Fibroblast of lung (primary cell): ENCODE measurements at regions not wholly inside any gene's neighbourhood (a gene's known extent, or its start where the extent isn't known, plus 50 kb on each side); places are given as distances from the start of the nearest gene placed in this dataset.

ENCODE experiments used
- DNase-seq, 2 donors: peaks; one replicate each; pipeline versions ENCODE4 v3.0.0 to v3.0.0-alpha.2; 2010; ENCODE audit warnings: low read depth in 2 of 2
- H2AFZ ChIP-seq: 2 replicates; pipeline ENCODE4 v1.5.1; 2012; ENCODE audit warnings: low read length, control low read depth, inconsistent platforms
- H3K27ac ChIP-seq: 2 replicates; pipeline ENCODE4 v1.5.1; 2011; ENCODE audit warnings: low read length, control low read depth; ENCODE audit not compliant: insufficient read depth
- H3K27me3 ChIP-seq: 2 replicates; pipeline ENCODE4 v1.5.1; 2011; ENCODE audit warnings: mild to moderate bottlenecking, low read length; ENCODE audit not compliant: control insufficient read depth, insufficient read depth
- H3K36me3 ChIP-seq: 2 replicates; pipeline ENCODE4 v1.5.1; 2011; ENCODE audit warnings: low read length; ENCODE audit not compliant: control insufficient read depth, insufficient read depth
- H3K4me1 ChIP-seq: 2 replicates; pipeline ENCODE4 v1.5.1; 2011; ENCODE audit warnings: low read length; ENCODE audit not compliant: control insufficient read depth, insufficient read depth; ENCODE audit errors: extremely low read depth
- H3K4me2 ChIP-seq: 2 replicates; pipeline ENCODE4 v1.5.1; 2011; ENCODE audit warnings: low read length, control low read depth; ENCODE audit not compliant: insufficient read depth; ENCODE audit errors: extremely low read depth
- H3K4me3 ChIP-seq, 4 experiments: fragments of 200-600 bp in 1 of 4; sonication (generic) in 1 of 4; replicated peaks in 1 of 4; 2 replicates each; pipeline ENCODE4 v1.5.1; 2011 to 2016; ENCODE audit warnings: low read length in 4 of 4, low read depth in 3 of 4, mild to moderate bottlenecking in 3 of 4, control low read depth in 2 of 4, inconsistent platforms in 1 of 4, mixed read lengths in 1 of 4; ENCODE audit not compliant: insufficient read depth in 1 of 4; ENCODE audit errors: control extremely low read depth in 1 of 4
- H3K79me2 ChIP-seq: 2 replicates; pipeline ENCODE4 v1.5.1; 2012; ENCODE audit warnings: mild to moderate bottlenecking, low read length, inconsistent platforms; ENCODE audit not compliant: control insufficient read depth, insufficient read depth
- H3K9ac ChIP-seq: 2 replicates; pipeline ENCODE4 v1.5.1; 2011; ENCODE audit warnings: mild to moderate bottlenecking, low read length, control low read depth; ENCODE audit not compliant: insufficient read depth
- H3K9me3 ChIP-seq: 2 replicates; pipeline ENCODE4 v1.5.1; 2012; ENCODE audit warnings: low read depth, low read length; ENCODE audit not compliant: control insufficient read depth, insufficient read depth
- H4K20me1 ChIP-seq: 2 replicates; pipeline ENCODE4 v1.5.1; 2011; ENCODE audit warnings: low read length; ENCODE audit not compliant: control insufficient read depth, insufficient read depth; ENCODE audit errors: extremely low read depth
- CTCF ChIP-seq, 2 donors: IDR thresholded peaks in 1 of 2; conservative IDR thresholded peaks in 1 of 2; 1 replicate in 1 of 2; 2 replicates in 1 of 2; pipeline ENCODE4 v1.5.1; 2011 to 2012; ENCODE audit warnings: low read length in 2 of 2, control low read depth in 1 of 2, inconsistent platforms in 1 of 2, low read depth in 1 of 2, mild to moderate bottlenecking in 1 of 2
- EZH2 ChIP-seq: IDR thresholded peaks from 2 replicates; pipeline ENCODE4 v1.5.1; 2012; ENCODE audit warnings: low read length, control low read depth, mild to moderate bottlenecking; ENCODE audit errors: missing control alignments

- no peak for DNase-seq
- Histone ChIP-seq H3K27ac (no peak overlapping the region), H3K36me3 (no peaks in the 10 kb centered on the region), H4K20me1 (no peaks in the 10 kb centered on the region), H3K9me3 (no peaks in the 10 kb centered on the region), H2AFZ (no peak overlapping the region), H3K79me2 (no peaks in the 10 kb centered on the region), H3K27me3 (no peaks in the 10 kb centered on the region), H3K4me2 (no peak overlapping the region), H3K9ac (no peak overlapping the region), H3K4me1 (no peaks in the 10 kb centered on the region), H3K4me3 (no peak overlapping the region)
- TF ChIP-seq CTCF (conservative IDR thresholded peaks at IDR 0.05 in 1 of 2, IDR thresholded peaks at IDR 0.05 in 1 of 2; ENCODE audit: low read depth in 1 of 2, low read length in 2 of 2) (no peak), EZH2 (no peak)
Observed at GRCh38 chr5:4361753-4362152, 766.1 kb downstream of the IRX1 start.

GRCh38 chr5:4362411-4362810, 766.8 kb downstream of the IRX1 start:
- no peak overlapping the region for H3K27ac ChIP-seq
- no peak for DNase-seq
- H3K4me2 ChIP-seq: no peak overlapping the region
- no peaks in the 10 kb centered on the region for H3K36me3 ChIP-seq
- no peaks in the 10 kb centered on the region for H3K4me1 ChIP-seq
- H4K20me1 ChIP-seq: no peaks in the 10 kb centered on the region
- TF ChIP-seq CTCF (conservative IDR thresholded peaks at IDR 0.05 in 1 of 2, IDR thresholded peaks at IDR 0.05 in 1 of 2; ENCODE audit: low read depth in 1 of 2, low read length in 2 of 2) (no peak), EZH2 (no peak)
- no peaks in the 10 kb centered on the region for H3K79me2 ChIP-seq
- H3K9me3 ChIP-seq: no peaks in the 10 kb centered on the region
- H3K9ac ChIP-seq: no peak overlapping the region
- H3K4me3 ChIP-seq: no peak overlapping the region
- no peaks in the 10 kb centered on the region for H3K27me3 ChIP-seq
- no peak overlapping the region for H2AFZ ChIP-seq

GRCh38 chr5:4363045-4363444, 767.4 kb downstream of the IRX1 start:
- Histone ChIP-seq H3K27me3 (no peaks in the 10 kb centered on the region), H4K20me1 (no peaks in the 10 kb centered on the region), H3K4me1 (no peaks in the 10 kb centered on the region), H3K79me2 (no peaks in the 10 kb centered on the region), H3K36me3 (no peaks in the 10 kb centered on the region), H3K9me3 (no peaks in the 10 kb centered on the region), H3K27ac (no peak overlapping the region), H2AFZ (no peak overlapping the region), H3K4me3 (no peak overlapping the region), H3K4me2 (no peak overlapping the region), H3K9ac (no peak overlapping the region)
- no peak for TF ChIP-seq CTCF (conservative IDR thresholded peaks at IDR 0.05 in 1 of 2, IDR thresholded peaks at IDR 0.05 in 1 of 2; ENCODE audit: low read depth in 1 of 2, low read length in 2 of 2)
- no peak for TF ChIP-seq EZH2
- DNase-seq: no peak
